GM21529 (cell line): ENCODE measurements at regions not wholly inside any gene's neighbourhood (a gene's known extent, or its start where the extent isn't known, plus 50 kb on each side); places are given as distances from the start of the nearest gene placed in this dataset.

ENCODE experiments used
- ATAC-seq: cut with Tn5 transposase; IDR thresholded peaks from one replicate; pipeline ENCODE4 v1.9.1; 2021; ENCODE audit not compliant: unreplicated experiment

DNA sequence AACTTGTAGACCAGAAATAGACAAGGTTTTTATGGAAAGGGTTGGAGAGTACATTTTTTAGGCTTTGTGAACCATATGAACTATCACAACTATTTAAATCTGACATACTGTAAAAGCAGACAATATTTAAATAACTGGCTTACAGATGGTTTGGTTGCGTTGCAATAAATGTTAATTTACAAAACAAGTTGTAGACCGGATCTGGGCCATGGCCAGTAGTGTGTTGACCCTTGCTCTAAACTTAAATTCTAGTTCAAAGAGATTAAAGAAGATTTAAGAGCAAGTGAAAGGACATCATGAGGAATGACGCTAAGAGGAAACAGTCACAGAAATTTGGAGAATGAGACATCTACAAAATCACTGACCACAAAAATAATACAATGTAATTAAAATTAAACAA is 652.7 kb downstream of the DCDC2C start:
- ATAC-seq = no peak

DNA sequence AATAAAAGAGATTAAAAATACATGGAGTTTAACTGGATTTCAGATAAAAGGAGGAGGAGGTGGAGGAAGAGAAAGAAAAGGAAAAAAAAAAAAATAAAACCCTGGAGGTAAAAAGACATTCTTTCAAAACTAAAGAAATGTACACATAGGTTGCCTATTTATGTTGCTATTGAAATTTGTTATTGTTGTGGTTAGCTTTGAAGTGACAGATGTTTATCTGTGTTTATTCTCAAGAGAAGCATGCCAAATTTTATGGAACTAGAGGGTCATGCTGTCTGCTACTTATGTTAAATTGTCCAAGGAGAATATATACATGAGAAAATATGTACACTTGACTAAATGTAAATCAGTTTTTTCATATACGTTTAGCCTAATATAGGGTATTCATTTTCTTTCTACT is 653.2 kb downstream of the DCDC2C start:
- ATAC-seq = no peak

DNA sequence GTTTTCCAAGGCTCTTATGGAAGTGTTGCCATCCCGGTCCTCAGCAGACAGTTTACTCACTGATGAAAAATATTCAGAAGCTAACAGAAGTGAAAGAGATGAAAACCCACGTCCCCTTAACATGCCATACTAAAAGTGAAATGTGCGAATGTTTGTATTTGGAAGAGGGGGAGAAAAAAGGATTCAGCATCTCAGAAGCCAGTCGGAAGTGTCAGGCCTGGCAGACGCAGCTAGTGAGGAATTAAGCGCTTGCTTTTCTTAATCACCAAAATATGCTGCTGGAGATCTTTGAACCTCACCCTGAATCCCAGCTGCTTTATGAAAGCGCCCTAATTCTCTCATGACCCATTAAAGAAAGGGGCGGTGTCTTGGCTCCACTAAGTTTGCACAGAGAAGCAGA is 653.7 kb downstream of the DCDC2C start:
- no peak for ATAC-seq

DNA sequence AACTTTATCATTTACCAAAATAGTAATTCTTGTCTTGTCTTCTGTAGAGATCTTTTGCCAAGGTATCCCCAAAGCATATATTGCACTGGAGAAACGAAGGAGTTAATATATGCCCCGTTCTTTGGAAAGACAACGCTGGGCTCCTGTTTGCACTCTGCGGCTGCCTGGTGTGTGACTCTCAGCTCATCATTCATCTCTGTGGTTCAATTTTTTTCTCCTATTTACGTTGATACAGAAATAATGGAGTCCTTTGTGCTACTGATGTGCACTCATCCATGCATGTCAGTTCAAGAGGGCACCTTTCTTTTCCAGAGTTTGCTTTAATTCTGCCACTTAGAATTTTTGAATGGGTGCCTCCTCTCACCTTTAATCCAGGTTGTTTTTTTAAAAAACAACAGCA is 655.5 kb downstream of the DCDC2C start:
- ATAC-seq = no peak

DNA sequence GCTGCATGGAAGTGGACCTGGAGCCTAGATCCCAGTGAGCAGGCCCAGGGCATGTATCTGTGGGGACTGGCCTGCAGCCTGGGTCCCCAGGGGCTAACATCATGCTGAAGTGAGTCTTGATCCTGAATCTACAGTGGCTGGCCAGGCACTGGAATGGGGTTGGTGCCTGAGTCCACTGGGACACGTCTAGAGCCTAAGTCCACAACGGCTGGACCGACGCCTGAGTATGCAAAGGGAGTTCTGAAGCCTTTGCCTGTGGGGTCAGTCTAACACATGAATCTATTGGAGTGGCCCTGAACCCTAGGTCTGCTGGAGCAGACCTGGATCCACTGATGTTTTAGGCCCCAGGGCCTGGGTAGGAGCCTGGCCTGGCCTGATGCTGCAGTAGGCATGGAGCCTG is 665.5 kb downstream of the DCDC2C start:
- no peak for ATAC-seq

DNA sequence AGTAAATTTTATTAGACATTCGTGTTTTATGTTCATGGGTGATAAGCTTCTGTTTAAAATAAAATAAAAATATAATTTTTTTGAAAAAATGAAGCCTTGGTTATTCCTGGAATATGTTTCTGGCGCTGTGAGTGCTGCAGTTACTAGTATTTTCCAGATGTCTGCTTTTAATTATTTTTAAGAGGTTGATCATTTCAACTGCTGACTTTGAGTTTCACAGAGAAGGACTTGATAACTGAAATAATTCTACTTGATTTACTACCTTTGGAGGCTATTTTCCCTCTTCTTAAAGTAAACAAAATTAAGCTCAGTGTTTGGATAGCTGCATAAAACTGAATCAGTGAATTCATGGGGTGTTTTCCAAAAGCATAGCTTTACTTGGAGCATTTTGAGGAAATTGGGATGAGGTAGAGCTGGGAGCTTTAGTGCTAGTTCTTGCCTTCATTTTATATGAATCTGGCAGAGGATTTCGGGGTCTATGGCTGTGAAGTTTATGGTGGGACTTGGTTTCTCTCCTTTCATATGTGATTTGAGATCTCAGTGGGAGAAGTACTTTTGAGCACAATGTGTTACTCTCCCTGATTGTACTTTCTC is 666.5 kb downstream of the DCDC2C start:
- no peak for ATAC-seq

DNA sequence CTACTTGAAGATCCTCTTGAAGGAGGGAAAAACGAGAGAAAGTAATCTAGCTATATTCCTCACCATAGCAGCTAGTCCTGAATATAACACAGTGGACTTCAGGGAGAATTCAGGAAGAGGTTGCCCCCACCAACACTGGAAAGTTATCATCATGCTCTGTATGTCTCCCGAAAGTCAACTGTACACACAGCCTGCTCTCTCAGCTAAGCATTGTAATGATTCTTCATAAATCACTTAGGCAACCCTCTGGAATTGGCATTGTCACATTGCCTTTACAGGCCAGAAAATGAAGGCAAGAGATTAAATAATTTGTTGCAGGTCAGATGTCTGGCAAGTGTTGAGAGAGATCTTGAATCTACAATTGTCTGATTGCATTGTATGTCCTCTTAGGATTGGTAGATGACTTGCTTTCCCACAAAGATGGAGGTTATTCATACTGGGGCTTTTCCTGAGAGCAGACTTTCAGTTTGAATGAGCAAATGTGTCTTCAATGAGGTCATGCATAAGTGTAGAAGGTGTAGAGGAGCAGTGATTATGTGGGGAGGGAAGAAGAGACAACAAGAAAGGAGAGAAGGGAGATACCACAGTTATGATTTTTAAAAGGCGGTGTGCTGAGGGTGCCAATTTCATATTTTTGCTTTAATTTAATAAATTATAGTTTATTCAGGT is 667.2 kb downstream of the DCDC2C start:
- no peak for ATAC-seq

DNA sequence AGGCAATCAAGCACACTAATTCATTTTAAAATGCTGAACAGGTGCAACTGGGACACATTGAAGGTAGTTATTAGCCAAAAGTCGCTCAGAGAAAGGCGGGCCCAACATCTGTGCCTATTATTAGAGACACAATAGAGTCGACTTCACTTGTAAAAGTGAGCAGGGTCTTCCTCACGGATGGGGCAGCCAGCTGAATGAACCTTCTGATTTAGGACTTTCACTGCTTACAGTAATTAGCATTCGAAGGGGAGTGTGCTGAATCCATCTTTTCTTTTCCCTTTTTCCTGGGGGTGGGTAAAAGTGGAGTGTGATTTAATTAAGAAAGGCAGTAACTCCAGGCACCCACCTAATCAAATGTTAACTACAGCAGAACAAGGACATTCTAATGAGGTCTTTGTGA is 677.7 kb downstream of the DCDC2C start:
- ATAC-seq = no peak

DNA sequence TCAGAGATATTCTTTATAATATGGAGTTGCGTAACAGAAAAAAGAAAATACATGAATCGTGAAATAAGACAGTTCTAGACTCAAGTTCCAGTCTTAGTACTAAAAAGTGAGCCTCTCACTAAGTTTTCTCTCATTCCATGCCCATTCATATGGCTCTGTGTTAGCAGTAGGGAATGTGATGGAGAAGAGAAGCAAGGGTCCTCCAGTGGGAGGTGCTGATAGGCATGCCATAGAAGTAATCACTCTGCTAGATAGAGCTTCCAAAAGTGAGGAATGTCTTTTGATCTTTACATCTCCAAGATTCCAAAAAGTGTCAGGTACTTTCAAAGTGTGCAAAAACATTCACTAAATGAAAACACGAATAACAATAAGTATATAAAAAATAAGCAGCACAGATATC is 678.4 kb downstream of the DCDC2C start:
- no peak for ATAC-seq

DNA sequence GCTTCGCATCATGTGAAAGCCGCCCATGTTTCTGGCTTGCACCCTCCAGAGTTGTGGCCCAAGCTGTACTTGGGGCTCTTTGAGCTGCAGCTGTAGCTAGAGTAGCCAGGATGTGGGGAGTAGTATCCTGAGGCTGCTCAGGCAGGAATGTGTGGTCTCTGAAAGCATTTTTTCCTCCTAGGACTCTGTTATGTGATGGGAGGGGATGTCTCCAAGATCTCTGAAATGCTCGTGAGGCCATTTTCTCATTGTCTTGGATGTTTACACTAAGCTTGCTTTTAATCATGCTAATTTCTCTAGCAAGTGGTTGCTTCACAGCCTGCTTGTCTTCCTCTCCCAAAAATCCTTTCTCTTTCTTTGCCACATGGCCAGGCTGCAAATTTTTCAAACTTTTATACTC is 687.6 kb downstream of the DCDC2C start:
- no peak for ATAC-seq

DNA sequence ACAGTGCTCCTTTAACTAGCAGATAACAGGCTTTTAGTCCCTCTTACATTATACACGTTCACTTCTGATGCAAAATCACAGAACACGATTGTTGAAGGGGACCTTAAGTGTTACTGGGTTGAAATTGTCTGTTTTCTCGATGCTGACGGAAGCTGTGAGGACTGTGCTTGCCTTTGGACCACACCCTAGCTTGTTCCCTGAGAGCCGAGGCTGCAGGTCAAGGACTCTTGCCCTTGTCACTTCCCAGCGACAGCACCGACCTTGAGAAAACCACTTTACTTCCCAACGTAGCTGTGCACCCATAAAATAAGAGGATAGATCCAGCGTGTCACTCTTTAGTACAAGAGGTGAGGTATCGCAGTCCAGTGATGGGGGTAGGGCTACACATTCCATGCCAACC is 701.0 kb downstream of the DCDC2C start:
- no peak for ATAC-seq

DNA sequence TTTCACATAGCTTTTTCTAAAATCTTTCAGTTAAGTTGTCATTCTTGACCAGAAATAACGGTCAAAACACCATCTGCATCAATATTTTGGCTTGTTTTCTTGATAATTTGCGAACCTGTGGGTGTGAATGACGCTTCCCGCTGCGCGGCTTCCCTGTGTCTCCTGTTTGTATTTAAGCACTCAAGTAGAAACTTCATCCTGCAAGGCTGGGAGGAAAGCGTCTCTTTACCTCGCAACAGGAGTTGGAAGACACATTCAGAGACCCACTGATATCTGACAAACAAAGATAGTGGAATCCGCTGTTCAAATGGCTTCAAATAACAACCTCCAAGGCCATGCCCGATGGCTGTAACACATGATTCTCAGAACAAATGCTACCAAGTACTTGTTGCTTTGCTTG is 704.9 kb downstream of the DCDC2C start:
- ATAC-seq = no peak

DNA sequence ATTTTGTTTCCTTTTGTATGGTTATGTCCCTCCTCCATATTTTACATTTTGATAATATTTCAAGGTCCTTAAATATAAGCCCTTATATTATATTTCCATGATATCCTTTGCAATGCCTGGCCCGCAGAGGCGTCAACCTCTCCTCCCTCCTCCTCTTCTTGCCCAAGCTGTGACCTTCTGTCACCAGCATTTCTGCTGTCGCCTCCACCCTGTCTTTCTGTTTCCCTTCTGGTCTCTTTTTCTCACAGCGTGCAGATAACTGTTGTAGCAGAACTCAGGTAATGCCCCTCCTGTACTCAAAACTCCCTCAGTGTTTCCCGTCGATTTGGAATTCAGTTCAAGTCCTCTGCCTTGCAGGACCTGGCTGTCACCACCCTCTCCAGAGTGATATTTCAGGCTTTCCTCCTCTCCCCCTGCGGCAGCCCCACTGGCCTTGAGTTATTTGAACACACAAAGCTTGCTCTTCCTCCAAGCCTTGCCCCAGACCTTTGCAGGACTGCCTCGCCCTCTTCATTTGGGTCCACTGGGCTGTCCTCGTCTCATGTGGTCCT is 709.3 kb downstream of the DCDC2C start:
- ATAC-seq = no peak

DNA sequence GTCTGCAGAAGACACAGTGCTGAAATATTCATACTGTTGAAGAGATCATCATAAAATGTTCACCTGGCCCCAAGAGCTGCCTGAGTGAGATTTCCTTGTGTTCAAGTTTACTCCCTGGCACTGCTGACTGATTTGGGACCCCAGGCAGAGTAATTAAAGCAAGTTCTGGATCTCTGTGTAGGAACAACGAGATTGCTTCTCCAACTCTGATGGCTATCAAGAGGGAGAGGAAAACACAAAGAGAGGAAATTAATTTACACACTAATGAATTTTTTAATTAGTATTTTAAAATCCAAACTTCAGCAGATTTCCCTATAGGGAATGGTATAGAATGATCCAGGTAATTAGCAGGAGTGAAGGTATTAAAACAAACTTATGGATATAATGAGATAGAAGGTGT is 711.8 kb downstream of the DCDC2C start:
- no peak for ATAC-seq

DNA sequence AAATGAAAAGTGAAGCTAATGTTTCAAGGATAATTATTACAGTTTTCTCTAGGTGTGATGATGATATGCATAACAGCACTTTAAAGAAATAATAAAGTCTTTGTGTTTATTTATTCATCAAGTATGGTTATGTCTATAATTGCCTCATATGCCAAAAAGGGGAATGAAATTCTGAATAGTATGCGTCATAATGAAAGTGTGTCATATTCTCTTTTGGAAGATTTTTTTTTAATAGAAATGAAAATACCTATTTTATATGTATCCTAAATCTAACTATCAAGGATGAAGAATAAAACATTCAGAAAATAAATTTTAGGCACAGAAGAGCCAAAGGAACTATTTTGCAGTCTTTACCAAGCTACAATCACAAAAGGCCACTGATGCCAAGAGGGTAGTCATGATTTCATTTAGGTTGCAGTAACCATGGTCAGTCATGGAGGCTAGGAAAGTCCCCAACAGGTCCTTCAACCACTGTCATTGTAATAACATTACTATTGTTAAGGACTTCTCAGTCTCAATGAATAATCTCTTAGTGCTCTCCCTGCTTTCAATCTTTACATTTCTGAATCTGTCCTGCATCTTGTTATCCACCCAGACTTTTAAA is 712.5 kb downstream of the DCDC2C start:
- ATAC-seq = no peak

DNA sequence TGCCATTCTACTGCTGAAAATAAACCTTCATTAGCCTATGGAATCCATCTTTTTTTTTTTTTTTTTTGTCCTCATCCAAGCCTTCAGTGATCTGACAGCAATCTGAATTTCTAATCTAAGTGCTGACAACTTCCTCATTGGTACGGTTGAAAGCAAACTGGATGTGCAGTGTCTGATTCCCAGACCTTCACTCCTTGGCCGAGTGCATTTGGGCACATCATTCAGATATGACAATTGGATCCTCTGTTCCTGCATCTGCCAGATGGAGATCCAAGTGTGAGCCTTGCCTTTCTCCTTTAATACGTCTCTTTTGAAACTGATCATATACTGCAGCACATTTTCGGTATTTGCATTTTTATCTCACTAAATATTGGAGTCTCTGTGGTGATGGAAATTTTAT is 713.1 kb downstream of the DCDC2C start:
- ATAC-seq = no peak

DNA sequence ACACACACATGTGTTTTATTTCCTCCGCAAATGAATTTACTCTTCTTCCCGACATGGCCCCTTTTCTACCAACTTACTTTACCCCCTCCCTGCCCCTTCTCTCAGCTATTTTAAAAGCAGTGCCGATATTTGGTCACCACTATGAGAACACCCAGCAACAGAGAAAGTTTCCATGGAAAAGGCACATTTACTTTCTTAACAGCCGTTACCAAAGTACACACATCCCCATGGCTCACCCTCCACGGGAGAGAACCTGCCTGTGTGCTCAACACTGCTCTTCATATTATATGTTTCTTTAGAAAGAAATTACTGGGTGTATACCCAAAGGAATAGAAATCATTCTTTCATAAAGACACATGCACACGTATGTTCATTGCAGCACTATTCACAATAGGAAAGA is 714.4 kb downstream of the DCDC2C start:
- no peak for ATAC-seq

DNA sequence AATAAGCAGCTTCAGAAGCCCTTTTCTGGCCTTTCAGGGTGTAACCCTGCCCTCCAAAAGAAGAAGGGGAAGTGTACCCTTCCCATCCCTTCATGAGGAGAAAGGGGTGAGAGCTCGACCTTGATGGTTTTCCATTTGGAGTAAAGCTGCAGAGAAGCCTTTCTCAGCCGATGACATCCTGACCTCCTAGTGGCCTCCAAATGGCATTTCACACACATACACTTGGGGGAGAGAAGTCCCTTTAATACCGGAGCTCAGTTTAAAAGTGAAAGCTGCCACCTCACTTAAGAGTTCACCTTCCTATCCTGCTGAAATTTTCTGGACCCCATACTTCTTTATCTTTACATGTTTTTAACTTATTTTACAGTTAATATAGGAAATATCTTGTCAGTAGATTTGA is 716.7 kb downstream of the DCDC2C start:
- ATAC-seq = no peak

DNA sequence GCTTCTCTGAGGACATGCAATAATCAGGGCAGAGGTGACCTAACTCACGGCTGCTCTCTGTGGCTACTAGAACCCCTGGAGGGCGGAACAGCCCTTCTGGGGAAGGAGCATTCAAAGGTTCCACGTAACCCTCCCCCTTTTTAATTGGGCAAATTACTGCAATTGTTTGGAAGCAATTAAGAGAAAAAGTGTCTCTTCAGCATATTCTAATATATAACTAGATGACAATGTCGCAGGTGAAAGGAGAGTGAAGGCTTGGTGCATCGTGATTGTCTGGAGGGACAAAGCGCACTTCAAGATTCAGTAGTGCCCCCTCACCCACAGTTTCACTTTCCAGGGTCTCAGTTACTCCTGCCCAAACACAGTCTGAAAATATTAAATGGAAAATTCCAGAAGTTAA is 720.8 kb downstream of the DCDC2C start:
- ATAC-seq = no peak

DNA sequence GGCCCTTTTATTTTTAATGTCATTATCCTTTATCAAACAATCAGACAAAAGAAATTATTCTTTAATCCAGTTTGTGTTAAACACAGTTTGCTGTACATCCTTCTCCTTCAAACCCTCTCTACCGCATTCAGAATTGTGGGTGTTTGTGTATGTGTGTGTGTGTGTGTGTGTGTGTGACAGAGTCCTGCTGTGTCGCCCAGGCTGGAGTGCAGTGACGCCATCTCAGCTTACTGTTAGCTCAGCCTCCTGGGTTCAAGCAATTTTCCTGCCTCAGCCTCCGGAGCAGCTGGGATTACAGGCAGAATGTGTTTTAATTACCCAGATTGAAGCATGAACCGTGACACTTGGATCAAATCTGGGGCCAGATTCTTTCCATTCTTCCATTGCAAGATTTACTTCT is 723.7 kb downstream of the DCDC2C start:
- ATAC-seq = no peak

DNA sequence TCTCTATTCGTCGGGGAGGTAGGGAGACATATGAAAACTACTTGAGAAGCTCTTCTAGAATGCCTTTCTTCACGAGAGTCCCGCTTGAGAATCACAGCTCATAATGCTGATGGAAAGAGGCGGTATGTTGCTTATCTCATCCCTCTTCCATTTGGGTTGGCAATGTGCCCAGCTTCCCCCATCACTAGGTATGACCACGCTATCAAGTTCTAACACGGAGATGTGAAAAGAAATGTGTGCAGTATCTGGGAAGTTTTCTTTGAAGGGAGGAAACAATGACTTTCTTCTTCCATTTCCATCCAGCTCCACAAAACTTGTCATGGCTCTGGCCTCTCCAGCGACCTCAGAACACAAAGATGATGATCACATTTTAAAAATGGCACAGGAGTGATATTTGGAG is 742.4 kb downstream of the DCDC2C start:
- no peak for ATAC-seq

DNA sequence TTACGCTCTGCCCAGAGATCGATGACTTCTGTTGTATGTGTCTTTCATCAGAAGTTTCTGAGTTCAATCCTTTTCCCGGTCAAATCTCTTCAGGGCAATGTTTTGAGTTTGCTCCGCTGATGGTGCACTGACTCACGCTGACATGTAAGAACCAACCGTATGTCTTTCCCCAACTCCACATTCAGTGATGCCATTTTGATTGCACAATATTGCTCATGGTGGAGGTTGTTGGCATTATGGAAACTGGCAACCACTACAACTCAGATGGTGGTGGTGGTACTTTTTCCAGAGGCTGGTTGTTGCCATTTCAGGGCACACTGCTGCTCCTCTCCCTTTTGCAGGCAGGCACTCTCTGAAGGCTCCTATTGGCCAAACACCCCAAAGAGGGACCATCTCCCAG is 751.5 kb downstream of the DCDC2C start:
- no peak for ATAC-seq
